Daoy (cell line): ENCODE measurements at regions not wholly inside any gene's neighbourhood (a gene's known extent, or its start where the extent isn't known, plus 50 kb on each side); places are given as distances from the start of the nearest gene placed in this dataset.

Experiments used
- DNase-seq: peaks from one replicate; pipeline ENCODE4 v3.0.0-alpha.2; 2015; ENCODE audit warnings: low read depth

DNA sequence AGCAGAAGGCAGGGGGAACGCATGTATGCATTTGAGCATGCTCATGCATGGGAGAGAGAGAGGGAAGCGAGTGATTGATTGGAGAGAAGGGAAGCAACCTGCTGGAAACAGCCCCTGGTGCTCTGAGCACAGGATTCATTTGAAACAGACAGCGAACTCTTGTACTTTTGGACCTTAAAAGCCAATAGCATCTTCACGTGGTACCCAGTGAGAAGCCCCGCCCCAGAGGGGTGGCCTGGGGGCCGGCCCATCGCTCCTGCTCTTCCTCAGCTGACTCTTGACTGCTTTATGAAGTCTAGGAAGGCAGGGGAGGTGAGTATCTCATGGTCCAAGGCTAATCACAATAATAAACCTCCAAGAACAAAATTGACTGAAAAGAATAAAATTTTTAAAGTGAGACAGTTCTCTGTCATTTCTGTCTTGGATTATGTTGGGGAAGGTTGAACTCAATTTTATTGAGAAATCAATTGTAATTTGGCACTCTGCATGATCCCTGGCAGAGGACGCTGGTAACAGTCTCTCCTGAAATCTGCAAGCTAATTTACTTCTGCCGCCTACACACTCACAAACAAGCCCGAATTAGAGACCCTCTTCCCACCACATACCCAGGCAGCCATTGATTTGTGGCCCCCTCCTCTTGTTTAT lies 168.2 kb upstream of the PPARGC1A start:
- DNase-seq = no peak

DNA sequence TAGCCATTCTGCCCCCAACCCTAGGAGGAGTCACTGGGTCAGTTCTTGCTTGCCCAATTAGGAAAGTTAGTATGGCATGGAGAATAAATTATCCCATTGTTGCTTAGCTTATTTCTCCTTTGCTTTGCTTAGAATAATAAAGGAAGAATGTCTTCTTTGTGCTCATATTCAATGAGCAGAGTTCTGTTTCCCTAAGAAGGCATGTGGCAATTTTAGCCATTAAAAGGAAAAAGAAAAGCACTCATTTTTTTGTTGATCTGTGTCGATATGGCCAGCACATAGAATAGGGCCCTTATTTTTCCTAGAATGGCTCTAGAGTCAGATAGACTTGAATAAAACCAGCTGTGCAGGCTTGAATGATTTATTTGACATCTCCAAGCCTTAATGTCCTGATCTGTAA lies 166.4 kb upstream of the PPARGC1A start:
- no peak for DNase-seq

DNA sequence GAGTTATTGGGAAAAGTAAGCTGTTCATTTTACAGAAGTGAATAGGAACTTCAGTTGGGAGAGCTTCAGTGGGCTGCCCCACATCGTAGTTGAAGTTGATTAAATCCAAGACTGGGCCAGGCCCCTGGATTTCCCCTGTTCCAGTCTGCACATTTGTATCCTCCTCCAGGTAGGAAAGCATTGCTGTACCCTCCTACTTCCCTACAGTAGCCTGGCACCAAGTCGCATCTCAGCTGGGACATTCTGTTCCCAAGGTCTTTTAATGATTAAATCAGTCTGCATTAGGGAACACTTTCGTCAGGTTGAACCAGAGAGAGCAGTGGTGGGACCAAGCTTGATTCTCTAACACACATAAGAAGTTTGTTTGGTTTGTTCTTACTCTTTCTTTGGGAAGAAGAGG lies 165.8 kb upstream of the PPARGC1A start:
- no peak for DNase-seq

DNA sequence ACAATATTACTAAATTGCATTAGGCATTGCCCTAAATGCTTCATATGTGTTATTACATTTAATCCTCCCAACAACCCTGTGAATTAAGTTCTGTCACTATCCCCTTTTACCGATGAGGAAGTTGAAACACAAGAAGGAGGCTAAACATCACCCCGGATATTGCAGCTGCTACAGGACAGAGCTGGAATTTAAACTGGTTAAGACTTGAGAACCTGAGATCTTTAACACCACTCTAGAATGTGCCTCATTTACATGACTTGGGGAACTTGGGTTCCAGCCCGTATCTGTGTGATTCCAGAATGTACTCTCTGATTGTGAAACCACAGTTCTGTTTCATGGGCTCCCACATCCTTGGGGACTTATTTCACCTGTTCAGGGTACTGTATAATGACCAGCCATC lies 165.1 kb upstream of the PPARGC1A start:
- no peak for DNase-seq

DNA sequence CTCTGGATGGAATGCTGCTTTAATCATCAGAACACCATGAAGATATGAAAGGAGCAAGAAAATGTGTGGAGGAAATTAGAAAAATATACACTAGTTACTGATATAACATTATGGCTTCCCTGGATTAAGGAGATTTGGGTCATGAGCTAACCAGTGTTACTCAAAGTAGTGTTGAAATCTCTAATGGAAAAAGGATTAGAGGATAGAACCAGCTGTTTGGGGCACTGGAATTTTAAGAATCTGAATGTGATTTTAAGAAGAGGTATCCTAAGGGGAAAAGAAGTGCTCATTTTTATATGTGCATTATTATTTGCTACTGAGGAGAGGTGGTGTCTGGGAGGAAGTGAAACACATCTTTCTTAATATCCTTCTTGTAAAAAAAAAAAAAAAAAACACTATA lies 164.1 kb upstream of the PPARGC1A start:
- DNase-seq = no peak

DNA sequence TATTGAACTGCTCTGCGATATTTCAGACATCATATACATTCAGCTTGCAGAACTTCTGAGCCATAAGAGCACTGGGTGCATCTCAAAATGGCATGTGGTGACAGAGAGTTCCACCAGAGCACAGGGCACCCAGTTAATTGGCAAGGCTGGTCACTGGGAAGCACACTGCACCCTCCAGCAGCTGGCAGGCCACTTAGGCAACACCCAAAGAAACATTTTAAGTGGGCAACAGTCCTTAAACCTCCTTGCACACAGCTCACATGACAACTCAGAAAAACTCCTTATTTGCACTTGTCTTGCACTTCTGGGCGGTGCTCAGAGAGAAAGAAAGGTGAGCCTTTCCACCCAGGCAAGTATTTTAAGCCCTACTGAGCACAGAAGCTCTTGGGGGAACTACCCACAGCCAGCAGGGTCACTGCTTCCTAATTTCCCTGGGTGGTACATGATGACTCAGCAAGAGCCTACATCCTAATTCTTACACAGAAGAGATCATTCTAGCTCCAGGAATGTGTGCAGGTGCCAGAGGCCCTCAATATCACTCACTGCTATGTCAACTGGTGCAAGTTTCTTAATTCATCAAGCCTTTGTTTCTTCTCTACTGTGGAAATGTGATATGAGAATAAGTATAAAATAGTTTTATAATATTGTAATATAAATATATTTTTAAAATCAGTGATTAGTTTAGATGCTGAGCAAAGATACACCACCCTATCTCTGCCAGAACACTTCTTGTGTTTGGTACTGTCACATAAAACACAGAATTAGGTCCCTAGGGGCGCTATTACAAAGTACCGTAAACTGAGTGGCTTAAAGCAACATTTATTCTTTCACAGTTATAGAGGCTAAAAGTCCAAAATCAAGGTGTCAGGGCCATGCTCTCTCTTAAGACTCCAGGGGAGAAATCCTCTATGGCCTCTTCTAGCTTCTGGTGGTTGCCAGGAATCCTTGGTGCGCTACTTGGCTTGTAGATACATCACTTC lies 155.1 kb upstream of the PPARGC1A start:
- no peak for DNase-seq

DNA sequence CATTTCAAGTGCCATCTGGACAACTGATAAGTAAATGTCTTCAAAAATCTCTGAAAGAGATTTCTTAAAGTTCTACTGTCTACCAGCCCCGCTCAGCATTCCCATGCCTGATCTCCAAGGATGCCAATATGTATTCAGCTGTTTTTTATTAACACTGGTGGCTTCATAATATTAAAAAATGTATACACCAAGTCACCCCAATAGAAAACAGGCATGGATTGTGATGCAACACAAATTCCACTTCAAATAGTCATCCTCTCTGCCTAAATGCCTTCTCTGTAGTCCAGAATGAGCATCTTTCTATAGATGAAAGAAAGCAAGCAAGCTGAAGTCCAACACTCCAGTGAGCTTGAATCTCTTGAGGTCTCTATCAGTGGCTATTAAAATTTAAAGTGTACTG lies 152.2 kb upstream of the PPARGC1A start:
- DNase-seq = no peak

DNA sequence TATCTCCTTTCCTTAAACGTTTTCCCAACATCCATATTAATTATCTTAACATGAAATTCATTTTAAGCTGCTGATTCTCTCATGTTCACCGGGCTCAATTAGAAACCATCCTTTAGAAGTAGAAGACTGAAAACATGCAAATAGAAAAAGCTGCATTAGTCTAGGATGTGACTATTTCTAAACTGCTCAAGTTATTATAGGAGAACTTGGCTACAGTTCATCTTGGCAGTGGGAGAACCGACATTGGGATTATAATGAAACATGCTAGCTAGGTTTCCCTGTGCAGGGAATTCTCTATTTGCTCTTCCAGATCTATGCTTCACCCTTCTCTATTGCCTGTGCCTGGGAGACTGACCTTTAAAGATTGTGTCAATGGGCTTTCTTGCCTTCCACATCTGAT lies 151.0 kb upstream of the PPARGC1A start:
- no peak for DNase-seq

DNA sequence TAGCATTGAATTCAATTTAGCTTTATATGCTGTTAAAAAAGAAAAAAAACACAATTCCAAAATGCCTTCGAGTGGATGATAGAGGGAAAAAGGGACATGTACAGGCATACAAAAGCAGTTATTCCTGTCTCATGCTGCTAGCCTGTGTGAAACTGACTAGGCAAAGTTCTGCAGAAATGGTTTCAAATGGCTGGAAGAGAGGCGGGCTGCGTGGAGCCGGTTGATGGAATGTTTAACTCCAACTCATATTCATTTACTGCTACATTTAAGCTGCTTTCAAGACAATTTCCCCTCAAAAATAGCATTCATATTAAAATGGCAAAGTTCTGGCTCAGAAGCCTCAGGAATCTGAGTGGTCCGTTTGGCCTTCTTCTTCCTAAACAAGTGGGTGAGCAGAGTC lies 143.8 kb upstream of the PPARGC1A start:
- DNase-seq = no peak

DNA sequence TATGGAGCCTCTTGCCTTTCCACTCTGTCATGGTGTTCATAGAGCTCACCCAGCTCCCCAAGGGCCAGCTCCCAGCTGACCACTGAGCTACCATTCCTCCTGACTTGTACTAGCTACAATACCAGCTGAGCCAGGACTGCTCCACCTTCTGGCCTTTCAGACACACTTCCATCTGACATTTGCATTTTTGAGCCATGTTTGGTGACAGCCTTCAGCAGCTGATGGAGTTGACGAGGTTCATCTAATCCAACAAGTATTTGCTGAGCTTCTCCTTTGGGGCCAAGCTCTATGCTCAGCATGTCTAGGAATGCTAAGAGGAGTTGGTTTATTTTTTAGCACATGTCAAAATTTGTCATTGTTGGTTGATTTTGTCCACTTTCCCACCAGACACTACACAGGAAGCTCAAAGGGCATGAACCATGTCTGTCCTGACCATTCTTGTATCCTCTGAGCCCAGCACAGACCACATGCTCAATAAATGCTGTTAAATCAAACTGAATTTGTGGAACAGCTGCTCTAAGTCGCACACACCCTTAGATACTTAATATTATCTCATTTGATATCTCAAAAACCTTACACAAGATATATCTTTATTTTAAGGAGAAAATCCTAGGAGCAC lies 142.6 kb upstream of the PPARGC1A start:
- peak; percentile 12 for DNase-seq

DNA sequence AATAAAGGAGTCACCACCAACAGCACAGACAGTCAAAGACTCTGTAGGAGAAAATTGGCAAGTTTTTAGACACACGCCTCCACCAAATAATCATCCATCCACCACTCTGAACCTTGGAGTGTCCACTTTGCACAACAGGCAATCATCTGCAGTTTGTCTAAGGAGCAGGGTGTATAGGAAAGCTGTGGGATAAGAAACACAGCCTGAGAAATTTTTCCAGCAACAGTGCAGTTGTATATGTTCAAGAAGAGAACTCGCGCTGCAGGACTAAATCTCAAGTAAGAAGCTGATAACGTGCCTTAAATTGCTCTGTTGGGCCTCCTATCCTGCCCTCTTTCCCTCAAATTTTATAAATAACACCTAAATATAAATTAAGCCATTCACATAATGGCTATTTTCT lies 136.7 kb upstream of the PPARGC1A start:
- DNase-seq = no peak

DNA sequence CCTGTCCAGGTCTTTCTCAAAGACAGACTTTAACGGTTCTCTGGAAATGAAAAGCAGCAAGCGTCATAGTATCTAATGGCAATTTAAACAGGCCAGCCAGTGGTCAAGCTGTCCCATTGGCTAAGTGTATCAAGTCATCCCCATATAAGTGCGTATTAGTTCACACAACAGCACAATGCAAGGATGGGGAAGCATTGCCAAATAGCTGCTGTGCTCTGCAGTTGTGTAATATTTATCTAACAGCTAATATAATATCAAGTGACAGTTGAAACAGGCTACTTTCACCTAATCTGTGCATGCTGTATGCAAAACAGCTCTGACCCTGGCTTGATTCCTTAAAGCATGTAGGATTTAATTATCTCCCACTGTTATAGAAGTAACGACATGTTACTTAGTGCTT lies 134.8 kb upstream of the PPARGC1A start:
- DNase-seq = no peak

DNA sequence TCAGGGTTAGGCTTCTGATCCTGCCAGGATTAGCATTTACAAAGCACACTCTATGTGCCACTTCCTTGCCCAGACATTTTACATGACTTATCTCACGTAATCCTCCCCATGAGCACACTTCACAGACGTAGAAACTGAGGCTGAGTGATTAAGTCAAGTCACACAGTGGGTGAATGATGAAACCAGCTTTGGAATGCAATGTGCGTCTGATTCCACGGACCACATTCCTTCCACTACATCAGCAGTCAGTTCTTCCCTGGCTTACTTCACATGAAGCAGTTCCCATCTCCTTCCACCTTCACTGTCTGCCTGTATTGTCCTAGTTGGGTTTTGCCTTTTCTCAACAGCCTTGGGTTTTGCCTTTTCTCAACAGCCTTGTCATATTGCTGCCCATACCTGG lies 134.3 kb upstream of the PPARGC1A start:
- DNase-seq = no peak

DNA sequence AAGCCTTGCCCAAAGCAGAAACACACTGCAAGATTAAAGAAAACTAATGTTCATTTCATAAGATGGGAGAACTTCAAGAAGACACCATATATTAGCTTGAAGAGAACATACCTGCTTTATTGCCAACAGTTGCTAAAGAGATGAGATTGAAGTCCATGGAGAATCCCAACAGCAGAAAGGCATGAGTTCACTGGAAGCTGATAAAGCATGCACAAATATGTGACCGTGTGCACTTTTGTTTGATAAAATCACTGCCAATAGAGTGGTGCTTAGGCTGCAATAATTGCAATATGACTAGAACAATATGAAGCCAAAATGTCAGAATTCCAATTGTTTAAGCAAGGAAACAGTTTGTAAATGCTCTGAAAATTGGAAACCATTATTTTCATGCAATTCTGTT lies 125.9 kb upstream of the PPARGC1A start:
- no peak for DNase-seq

DNA sequence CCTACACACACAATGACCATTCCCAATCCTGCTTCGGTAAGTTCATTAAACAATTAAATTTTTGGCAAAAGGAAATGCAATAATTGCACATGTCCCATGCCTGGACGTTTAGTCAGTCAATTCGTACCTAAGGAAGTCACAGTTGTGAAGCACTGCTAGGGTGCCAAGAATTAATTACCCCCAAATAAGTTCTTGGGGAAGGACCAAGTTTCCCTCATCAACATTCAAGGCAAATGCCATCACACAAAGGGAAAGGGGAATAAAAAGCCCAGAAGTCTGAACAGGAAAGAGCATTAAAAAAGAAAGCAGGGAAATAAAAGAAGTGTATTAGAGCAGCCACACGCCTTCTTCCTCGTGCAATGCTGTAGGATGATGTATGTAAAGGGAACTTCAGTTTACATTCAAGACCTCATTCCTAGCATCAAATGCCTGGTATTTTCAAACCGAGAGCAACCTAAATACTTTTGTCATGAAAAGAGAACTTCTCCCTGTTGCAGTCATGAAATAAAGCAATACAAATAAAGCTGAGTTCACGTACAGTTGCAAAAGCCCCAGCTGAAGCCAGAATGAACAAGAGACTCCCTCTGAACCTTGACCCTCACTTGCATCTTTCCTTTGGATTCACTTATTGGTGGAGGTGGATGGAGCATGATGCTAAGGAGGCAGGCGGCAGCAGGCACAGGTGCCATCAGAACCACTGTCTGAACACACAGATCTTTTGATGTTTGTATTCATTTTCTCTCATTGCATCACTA lies 124.0 kb upstream of the PPARGC1A start:
- DNase-seq = no peak

DNA sequence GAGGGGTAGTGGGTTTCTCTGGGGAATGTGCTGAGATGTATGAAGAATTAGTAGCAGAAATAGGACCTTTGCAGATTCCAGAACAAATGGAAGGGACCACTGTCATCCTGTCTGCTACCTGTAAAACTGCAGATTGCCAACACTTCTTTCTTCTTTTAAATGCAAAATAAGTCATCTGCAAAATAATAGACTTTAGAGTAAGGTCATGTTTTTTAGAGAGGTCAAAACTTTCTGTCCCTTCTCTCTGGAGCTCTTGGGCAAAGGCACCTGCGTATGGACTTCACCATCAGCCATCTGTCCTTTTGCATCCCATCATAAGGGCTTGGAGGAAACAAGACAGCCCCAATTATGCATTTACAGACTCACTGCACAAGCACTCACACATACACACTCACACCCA lies 121.1 kb upstream of the PPARGC1A start:
- DNase-seq = no peak

DNA sequence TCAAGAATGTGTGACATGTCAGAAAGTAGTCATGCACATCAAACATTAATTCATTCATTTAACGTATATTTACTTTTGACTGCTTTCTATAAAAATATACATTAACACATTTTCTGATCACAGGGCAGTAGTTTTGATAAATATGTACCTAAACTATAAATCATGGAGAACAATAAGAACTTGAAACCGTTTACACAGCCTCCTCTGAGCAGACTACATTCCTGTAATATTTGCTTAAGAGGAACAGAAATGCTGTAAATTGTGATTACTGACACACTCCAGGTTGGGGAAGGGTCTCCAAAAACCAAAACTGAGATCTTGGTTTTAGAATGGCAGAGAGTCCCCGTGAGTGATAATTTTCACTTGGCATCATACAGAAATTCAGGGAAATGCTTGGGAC lies 120.7 kb upstream of the PPARGC1A start:
- DNase-seq = no peak

DNA sequence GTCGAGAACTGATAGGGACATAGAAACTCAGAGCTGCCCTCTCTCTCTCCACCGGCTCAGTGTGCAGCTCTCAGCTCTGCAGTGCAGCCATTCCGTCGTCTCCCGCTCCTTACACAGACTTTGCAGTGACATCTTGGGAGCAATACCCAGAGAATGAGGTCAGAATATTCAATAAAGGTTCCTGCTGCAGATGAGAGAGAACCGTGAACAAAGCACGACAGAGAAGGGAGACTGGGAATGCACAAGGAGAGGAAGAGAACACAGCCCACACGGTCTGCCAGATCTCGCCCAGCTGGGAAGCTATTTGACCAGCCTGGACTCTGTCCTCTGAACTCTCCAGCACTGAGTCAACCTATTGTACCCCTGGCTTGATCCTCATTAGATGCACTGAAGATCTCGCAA lies 118.0 kb upstream of the PPARGC1A start:
- no peak for DNase-seq

DNA sequence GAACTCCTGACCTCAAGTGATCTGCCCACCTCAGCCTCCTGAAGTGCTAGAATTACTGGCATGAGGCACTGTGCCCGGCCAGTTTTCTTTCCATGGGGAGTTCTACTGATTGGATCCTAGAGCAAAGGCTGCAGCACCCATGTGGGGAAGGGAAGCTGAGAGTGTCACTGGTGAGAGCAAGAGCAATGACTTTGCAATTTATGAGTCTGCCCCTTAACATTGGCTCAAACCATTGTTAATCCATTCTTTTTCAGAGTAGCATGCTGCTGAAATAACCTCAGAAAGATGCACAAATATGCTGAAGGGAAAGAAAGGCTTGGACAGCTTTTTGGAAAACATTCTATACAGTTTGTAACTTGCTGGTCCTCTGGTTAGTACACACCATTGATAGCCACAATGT lies 116.4 kb upstream of the PPARGC1A start:
- no peak for DNase-seq

DNA sequence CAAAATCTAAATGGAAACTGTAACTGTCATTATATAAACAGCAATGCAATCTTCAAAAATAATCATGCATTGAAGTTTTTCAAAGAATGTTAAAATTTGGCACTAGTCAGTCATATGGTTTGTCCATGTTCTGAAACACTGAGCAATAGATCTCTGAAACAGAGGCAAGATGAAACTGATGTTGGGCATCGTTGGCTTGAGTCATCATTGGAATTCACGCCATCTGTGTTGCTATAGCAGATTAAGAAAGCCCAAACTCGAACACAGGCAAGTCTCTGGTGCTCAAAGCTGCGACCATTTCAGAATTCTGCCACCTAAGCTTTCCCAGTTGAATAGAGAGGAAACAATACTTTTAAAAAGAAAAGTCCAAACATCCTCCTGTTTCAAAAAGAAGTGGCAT lies 114.1 kb upstream of the PPARGC1A start:
- DNase-seq = peak; percentile 9

DNA sequence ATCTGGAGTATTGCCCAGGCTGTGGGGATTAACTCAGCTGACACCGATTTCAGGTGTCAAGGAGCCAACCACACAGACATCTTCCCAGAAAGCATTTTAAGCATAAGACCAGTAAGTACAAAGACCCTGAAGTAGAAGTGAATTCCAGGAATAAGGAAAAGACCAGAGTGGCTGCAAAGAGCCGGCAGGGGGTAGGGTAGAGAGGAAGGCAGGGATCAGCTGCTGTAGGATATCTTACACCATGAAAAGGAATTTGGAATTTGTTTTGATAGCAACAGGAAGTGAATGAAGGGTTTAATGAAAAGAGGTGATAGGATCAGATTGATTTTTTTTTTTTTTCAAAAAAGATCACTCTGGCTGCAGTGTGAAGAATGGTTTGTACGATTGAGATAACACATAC lies 113.6 kb upstream of the PPARGC1A start:
- DNase-seq = no peak

DNA sequence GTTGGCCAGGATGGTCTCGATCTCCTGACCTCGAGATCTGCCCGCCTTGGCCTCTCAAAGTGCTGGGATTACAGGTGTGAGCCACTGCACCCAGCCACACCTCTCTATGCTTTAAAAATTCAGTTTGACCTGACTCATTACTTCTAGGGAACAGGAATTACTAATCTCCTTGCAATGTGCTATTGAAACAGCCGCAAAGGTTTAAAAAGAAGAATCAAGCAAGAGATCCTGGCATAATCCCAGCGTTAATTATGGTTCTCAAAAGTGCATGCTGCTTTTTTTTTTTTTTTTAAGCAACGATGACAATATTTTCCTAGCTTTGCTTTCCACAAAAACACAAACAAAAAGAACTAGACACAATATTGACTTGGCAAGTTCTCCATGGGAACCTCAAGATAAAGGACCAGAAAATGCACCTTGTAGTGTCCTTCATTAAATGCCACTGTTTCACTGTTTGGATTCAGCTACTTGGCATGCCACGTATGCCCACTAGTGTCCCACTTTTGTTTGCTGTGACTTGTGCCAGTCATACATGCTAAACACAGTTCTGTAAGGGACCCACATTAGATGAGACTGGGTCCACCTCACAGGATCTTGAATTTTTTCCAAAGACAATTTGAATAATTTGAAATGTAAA lies 112.6 kb upstream of the PPARGC1A start:
- DNase-seq = peak; percentile 25
